ENCODE measurements at regions not wholly inside any gene's neighbourhood (a gene's known extent, or its start where the extent isn't known, plus 50 kb on each side); places are given as distances from the start of the nearest gene placed in this dataset.

DNA sequence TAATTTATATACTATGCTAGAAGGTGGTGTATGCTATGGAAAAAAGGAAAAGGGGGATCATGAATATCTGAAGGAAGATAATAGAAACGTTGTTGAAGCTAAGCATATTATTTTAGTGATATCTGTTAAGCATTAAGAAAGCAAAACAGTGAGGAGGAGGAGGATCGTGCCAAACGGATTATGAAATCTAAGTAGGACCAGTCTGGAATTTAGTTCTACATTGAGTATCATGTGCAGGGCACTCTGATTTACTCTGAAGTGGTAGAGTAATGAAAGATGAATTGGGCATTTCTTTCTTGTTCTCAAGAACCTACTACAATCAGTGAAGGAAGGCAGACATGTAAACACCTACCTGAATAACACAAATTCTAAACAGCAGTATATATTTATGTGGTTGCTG, 195.3 kb downstream of the CYB561 start:
- TF ChIP-seq, protein P1, sequence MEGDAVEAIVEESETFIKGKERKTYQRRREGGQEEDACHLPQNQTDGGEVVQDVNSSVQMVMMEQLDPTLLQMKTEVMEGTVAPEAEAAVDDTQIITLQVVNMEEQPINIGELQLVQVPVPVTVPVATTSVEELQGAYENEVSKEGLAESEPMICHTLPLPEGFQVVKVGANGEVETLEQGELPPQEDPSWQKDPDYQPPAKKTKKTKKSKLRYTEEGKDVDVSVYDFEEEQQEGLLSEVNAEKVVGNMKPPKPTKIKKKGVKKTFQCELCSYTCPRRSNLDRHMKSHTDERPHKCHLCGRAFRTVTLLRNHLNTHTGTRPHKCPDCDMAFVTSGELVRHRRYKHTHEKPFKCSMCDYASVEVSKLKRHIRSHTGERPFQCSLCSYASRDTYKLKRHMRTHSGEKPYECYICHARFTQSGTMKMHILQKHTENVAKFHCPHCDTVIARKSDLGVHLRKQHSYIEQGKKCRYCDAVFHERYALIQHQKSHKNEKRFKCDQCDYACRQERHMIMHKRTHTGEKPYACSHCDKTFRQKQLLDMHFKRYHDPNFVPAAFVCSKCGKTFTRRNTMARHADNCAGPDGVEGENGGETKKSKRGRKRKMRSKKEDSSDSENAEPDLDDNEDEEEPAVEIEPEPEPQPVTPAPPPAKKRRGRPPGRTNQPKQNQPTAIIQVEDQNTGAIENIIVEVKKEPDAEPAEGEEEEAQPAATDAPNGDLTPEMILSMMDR (IDR thresholded peaks at IDR 0.05; ENCODE audit: low read depth, low read length), result no peak
- Histone ChIP-seq H3K9me3 (ENCODE audit: severe bottlenecking) (no peaks in the 10 kb centered on the region), H3K36me3 (no peaks in the 10 kb centered on the region), H3K27me3 (ENCODE audit: insufficient read depth, low read depth, severe bottlenecking) (no peaks in the 10 kb centered on the region), H3K27ac (no peak overlapping the region), H3K4me3 (ENCODE audit: low read depth, low read length) (no peak overlapping the region)
- no peak for DNase-seq

DNA sequence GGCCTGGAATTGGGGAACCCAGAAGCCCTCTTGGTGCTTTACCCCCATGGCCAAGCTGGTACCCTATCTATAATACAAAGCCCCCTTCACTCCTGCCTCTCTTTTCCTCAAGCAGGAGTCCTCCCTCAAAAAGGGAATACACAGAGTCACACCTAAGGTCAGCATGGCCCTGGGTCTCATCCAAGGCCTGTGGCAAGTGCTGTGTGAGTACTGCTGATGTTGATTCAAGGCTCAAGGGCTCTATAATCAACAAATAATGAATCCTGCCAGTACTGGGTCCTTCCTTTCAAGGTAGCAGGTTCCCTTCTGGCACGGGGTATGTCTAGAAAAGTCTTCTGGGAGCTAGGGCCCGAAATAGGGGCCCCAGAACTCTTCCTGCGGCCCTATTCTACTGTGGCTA, 187.3 kb downstream of the CYB561 start:
- Histone ChIP-seq H3K4me3 (ENCODE audit: low read depth, low read length) (no peak overlapping the region), H3K9me3 (ENCODE audit: severe bottlenecking) (no peaks in the 10 kb centered on the region), H3K27ac (no peak overlapping the region), H3K27me3 (ENCODE audit: insufficient read depth, low read depth, severe bottlenecking) (no peaks in the 10 kb centered on the region), H3K36me3 (no peaks in the 10 kb centered on the region)
- DNase-seq, result no peak
- TF ChIP-seq, protein P1 (IDR thresholded peaks at IDR 0.05; ENCODE audit: low read depth, low read length), result no peak

DNA sequence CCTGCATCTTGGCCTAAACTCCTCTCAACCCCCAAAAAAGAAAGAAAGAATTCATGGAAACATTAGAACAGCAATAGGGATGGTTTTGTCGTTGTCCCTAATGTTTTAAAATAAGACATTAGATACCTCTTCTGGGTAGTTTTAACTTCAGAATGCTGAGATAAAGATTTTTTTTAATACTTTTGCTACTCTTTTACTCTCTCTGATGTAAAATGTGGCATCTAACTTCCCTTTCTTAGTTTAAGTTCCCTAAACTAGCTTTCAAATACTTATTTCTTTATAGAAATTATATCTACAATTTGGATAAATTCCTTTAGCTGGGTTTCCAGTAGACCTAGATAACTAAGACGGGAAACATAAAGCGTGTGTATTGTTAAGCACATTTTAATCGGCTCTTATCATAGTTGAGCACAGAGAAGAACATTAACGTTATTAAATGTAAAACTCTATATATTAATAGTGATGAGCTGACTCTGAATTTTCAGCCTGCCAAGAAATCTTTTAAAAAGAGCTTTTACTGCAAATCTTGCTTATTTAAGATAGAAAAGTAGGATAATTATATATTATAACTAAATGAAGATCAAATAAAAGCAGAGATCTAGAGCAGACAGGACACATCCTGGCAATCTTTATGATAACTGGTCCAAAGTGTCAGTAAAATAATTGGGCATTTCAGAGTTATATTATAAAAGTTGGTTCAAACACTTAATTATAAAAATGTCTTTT, 183.2 kb downstream of the CYB561 start:
- Histone ChIP-seq H3K27ac (no peak overlapping the region), H3K36me3 (no peaks in the 10 kb centered on the region; the same call in 1 of the 2 replicates), H3K9me3 (ENCODE audit: severe bottlenecking) (no peaks in the 10 kb centered on the region), H3K27me3 (ENCODE audit: insufficient read depth, low read depth, severe bottlenecking) (no peaks in the 10 kb centered on the region), H3K4me3 (ENCODE audit: low read depth, low read length) (no peak overlapping the region)
- TF ChIP-seq, protein P1 (IDR thresholded peaks at IDR 0.05; ENCODE audit: low read depth, low read length), result no peak
- no peak for DNase-seq

DNA sequence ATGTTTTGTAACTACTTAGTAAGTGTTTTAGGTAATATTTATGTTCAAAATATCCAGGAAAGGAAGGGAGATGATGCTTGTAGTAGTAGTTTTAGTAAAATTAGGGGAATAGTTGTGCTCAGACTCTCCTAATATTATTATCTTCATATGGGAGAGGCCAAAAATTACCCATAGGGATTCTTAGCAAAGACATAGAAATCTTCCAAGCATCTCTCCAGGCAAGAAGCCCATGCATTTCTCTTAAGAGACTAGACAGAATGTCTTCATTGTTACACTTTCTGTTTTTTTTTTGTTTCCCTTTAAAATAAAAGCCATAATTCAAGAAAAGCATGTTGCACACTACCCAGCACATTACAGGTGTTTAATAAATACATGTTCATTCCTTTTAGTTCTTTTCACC, 180.6 kb downstream of the CYB561 start:
- H3K27ac ChIP-seq, result no peak overlapping the region
- H3K36me3 ChIP-seq, result peaks cover 8% of the 10 kb centered on the region
- no peak for DNase-seq
- H3K9me3 ChIP-seq (ENCODE audit: severe bottlenecking), result no peaks in the 10 kb centered on the region
- H3K4me3 ChIP-seq (ENCODE audit: low read depth, low read length), result no peak overlapping the region
- H3K27me3 ChIP-seq (ENCODE audit: insufficient read depth, low read depth, severe bottlenecking), result no peaks in the 10 kb centered on the region
- TF ChIP-seq, protein P1 (IDR thresholded peaks at IDR 0.05; ENCODE audit: low read depth, low read length), result no peak

DNA sequence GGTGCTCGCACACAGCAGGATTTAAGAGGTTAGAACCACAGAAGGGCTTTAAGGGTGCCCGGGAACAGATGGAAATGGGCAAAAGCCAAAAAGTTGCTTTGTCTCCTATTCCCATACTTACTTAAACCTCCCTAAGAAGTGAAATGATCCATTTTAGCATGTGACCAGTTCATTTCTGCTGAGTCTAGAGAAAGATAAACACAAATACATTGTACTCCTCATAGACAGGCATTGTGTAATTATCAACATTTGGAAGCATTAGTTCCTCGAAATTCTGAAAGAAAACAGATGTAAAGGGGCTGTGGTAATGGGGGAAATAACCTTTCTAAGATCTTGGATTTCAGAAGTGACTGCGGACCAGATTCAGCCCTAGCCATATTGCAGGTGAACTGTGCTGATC, 178.3 kb downstream of the CYB561 start:
- H3K9me3 ChIP-seq (ENCODE audit: severe bottlenecking), result no peaks in the 10 kb centered on the region
- H3K36me3 ChIP-seq, result peaks cover 8% of the 10 kb centered on the region
- no peak for DNase-seq
- no peaks in the 10 kb centered on the region for H3K27me3 ChIP-seq (ENCODE audit: insufficient read depth, low read depth, severe bottlenecking)
- no peak overlapping the region for H3K27ac ChIP-seq
- TF ChIP-seq, protein P1 (IDR thresholded peaks at IDR 0.05; ENCODE audit: low read depth, low read length), result no peak
- H3K4me3 ChIP-seq (ENCODE audit: low read depth, low read length), result no peak overlapping the region

DNA sequence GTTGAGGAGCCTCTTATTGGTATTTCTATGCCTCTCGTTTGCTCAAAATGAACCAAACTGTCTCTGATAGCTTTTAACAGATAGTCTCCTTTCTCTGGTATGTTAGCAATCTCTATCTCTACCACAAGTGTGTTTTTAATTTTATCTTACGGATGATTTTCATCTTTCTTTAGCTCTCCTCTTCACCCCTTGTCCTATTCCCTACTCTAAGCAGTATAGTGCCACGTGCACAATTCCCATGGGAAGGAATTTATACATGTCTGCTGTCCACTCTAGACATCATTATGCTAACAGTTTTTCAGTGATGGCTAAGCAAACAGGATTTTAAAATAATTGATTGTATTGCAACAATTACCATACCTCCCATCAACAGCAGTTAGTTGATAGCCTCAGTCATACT, 177.3 kb downstream of the CYB561 start:
- no peaks in the 10 kb centered on the region for H3K27me3 ChIP-seq (ENCODE audit: insufficient read depth, low read depth, severe bottlenecking)
- H3K4me3 ChIP-seq (ENCODE audit: low read depth, low read length), result no peak overlapping the region
- peaks cover 8% of the 10 kb centered on the region for H3K36me3 ChIP-seq
- DNase-seq, result no peak
- TF ChIP-seq, protein P1 (IDR thresholded peaks at IDR 0.05; ENCODE audit: low read depth, low read length), result no peak
- no peak overlapping the region for H3K27ac ChIP-seq
- no peaks in the 10 kb centered on the region for H3K9me3 ChIP-seq (ENCODE audit: severe bottlenecking)

All from WERI-Rb-1 (cell line).